GM19463 (cell line): ENCODE measurements at regions not wholly inside any gene's neighbourhood (a gene's known extent, or its start where the extent isn't known, plus 50 kb on each side); places are given as distances from the start of the nearest gene placed in this dataset.
"Not testable (repeated sequence)": the region's sequence is repeated elsewhere in the genome, so short reads cannot be mapped to it uniquely, and the experiment has no call there.

ENCODE experiments used
- ATAC-seq: cut with Tn5 transposase; IDR thresholded peaks from one replicate; pipeline ENCODE4 v1.9.1; 2021; ENCODE audit warnings: mild to moderate bottlenecking, moderate library complexity; ENCODE audit not compliant: unreplicated experiment

DNA sequence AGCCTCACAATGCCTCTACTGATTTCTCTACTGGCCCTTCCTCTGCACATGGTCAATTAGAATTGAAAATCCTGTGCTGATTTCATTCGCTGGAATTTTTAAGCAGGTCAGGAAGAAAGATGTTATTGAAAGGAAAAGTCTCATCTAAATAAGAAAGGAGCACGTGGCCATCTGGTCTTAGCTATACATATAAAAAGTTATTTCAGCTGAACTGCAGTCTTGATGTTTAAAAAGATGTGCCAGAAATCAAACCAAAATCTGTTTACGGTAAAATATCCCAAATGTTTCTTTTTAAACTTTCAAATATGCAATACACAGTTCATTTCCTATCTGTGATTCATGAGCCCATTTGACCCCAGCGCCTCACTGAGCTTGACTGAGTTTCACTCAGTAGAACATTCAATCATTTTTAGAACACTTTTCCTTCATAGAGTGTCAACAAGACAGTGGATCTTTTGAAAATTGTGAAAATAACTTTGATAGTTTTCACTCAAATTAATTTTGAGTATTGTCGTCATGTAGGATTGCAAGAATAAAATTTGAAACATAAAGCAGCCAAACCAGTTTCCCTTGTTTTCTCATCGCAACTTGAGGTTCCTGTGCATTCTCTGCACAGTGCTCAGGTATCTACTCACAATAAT lies 293.6 kb downstream of the PTPRC start:
- ATAC-seq = no peak

DNA sequence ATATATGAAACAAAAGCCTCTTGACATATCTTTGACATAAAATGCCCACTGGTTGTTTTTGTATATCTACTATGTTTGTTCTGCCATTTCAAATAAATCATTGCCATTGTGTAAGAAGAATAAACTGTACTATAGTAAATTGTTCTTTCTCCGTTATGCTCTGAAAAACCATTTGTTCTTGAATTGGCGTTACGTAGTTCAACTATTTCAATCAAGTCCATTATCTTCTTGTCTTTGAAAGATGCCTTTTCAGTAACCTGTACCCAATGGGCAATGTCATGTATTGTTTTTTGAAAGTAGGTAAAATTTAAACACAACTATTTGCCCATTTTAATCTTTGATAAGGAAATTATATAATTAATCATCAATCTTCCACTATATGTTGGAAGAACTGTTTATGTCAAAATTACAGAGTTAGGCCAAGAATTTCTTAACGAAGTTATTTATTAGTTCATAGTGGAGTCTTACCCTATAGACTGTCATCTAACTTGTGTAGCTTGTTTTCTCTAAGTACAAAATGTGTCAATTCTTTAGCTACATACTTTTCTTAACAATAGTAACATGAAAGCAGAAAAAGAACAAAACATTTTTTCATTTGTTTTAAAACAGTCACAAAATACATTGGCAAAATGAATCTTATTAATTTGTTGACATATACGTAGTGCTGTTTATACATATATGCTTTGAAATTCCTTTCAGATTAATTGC lies 294.8 kb downstream of the PTPRC start:
- no peak for ATAC-seq

DNA sequence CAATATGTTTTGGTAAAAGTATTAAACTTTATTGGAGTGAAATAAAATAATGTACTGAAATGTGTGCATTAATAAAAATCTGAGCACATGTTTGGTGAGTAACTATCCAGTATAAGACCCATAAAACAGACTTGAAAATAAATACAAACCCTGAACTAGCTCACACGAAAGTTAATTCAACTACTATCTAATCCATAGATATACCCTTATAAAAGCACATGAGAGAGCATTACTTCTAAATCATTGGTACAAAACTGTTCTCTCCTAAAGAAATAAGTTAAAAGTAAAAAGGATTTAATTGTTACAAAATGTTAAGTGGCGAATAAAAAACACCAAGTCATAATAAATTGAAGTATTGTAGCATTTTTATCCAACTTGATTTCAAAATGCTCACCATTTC lies 295.6 kb downstream of the PTPRC start:
- no peak for ATAC-seq

DNA sequence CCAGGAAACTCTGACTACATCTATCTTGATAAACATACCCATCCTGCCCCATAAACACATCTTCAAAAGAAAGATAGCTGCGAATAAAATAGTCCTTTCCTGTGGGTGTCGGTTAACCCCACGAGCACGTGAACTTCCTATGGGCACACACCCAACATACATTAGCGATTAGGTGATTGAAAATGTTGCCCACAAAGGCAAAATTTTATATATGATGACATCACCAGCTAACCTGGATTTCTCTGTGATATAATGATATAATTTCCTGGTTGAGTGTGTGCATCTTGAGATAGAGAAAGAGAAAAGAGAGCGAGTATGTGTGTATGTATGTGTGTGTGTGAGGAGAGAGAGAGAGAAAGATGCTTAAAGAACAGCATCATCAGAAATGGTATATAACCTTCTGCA lies 296.1 kb downstream of the PTPRC start:
- ATAC-seq = peak; percentile 10

DNA sequence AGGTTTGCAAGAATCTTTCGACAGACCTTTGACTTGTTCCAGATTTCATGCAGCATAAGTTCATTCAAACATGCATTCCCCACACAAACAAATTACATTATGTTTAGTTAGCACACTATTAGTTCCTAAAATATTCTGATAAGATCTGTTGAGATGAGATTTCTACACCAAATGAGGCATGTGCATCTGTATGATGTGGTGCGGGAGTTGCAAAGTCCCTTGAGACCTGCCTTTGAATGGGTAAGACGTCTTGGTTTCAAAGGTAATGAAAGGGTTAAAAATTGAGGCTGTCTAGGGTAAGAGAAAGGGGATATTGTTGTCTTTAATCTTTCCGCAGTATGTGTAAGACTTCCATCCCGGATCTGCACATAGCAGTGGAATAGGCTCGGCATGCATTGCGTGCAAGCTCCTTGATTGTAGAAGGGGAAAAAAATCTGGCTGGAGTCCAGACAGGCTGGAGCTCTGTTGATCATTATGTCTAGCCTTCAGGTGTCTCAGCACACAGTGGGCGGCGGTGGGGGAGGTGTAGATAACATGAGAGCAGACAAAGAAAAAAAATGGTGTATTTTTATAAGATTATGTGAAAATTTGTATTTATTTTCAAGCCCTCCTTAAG lies 296.6 kb downstream of the PTPRC start:
- peak; percentile 49 for ATAC-seq

DNA sequence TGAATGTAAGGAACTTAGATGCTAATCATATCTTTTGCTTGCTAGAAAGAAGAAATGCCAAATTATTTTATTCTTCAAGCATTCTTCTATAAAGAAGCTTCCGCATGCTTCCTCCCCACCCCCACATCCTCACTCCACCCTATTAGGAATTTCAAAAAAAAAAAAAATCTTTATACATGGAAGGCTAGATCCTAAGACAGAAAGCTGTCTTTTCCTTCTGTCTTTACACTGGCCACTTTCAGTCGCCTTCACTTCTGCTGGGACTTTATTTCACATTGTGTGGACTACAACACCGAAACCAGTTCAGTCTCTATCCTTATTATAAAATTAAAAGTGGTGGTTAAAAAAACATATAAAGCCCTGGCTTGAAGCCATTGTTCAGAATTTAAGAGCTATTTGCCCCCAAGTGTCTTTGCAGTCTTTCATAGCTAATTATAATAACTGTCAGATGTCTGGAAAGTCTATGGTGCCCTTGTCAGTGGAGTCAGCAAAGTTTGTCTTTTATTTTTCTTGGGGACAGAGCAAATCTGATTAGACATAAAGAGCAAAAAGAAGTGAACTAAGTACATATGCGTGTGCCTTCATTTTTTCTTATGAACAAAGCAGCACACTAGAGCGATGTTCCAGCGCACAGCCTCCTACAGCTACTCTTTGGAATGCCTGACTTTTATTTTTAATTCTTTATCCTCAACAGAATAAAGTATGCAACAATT lies 297.7 kb downstream of the PTPRC start:
- ATAC-seq = no peak

DNA sequence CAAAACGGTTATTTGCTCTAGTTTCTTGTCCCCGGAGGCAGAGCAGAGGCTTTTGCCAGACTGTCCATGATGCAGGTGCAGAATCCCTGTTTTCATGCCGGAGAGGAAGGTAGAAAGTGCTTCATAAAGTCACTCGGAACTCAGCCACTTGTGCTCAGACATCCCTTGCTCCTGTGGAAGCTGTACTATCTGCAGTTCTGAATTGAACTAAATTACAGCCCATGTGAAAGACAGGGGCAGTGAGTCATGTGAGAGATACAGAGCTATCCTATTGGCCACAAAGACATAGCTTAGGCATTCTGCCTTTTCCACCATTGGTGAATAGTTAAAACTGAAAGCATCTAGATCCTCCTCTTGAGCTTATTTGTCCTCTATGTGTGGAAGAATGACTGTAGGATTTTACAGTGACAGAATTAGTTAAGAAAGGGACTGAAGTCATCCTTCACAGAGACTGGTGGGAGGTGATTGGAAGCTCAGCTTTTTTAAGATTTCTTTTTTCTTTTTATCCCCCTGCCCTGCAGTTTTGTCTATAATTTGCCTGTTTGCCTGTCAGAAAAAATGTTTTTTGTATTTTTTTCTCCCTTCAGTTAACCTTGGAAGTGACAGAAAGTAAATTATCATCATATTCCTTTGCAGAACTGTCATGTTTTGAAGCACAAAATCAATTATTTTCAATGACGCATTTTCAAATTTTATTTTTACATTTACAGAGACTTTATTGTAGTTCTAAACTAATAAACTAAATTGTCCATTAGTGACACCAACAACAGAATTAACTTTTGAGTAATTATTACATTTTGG lies 298.6 kb downstream of the PTPRC start:
- peak; percentile 82 for ATAC-seq

DNA sequence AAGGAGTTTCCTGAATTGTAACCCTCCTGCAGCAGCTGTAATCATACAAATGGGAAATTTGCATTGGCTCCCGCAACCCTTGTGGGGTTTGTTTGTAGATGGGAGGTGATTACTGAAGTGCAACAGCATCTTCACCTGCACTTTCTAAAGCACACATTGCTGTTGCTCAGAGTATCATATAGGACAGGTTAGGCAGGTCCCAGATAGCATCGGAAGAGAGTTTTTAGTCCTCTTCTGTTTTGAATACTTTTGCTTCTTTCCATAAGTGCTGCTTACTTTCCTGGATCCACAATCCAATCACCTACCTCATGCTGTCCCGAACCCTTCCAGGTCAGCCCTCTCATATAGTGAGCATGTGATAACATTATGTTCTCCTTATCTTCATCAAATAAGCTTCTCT lies 300.4 kb downstream of the PTPRC start:
- no peak for ATAC-seq

DNA sequence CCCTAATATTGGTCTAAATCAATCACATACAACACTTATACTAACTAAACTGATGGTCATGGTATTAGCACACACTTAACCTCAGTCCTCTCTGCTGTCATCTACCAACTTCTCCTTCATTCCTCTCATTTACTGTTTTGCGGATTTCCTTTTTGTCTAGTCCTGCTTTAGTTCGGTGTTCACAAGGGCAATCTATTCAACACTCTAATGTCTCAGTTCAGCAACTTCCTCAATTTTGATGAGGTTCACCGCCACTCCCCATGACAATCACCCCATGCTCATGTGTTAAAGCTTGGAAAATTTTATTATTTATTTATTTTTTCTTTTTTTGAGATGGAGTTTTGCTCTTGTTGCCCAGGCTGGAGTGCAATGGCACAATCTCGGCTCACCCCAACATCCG lies 301.1 kb downstream of the PTPRC start:
- ATAC-seq = no peak

DNA sequence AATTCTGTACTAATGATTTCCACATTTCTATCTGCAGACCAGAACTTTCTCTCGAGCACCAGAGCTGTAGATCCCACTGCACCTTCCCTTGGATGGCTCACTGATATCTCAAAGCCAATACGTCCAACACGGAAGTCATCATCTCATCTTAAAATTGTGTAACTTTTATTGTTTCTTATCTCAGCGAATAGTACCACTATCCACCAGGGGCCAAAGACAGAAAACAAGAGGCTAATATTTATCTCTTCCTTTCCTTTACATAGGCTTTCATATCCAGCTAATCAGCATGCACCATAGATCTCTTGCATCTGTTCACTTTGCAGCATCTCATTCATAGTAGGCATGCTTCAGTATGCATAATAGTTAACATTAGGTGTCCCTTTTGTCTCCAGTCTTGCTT lies 303.6 kb downstream of the PTPRC start:
- no peak for ATAC-seq

DNA sequence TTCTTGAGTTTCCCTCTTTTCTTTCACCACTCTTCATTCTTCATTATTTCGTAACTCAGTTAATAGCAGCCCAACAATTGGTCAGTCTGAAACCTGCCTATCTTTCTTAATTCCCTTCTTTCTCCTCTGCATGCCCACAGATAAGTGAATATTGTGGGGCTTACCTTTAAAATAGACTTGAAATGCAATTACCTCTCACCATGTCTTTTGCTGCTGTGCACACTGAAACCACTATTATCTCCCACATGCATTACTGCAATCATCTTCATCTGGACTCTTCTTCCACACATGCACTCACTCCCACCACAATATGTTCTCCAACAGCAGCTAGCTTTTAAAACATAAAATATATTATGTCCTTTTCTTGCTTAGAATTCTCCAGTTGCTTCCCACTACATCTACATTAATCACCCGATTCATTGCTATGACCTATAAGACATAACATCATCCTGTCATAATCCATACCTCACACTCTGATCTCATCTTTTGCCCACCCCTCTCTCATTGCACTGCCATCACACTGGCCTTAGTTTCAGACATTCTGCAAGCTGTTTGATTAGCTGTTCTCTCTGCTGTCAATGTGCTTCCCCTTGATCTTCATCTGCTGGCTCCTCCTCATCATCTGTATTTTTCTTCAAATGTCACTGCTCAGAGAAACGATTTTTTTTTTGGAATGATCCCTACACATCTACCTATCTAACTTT lies 304.8 kb downstream of the PTPRC start:
- no peak for ATAC-seq

DNA sequence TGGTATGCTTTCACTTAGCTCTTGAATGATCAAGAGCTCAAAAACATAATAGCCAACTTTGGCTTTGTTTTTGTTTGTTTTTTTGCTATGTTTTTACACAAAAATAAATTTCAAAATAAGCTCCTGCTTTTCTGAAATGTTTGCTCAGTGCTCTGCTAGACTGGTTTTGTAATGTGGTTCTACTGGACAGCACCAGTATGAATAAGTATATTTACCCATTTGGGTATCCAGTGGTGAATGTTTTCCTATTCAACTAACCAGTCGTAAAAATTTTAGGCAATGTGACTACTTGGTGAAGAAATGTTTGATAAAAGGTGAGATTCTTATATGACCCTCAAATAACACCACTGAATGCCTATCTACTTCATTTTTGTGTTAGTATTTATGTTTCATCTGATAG lies 308.6 kb downstream of the PTPRC start:
- ATAC-seq = no peak

DNA sequence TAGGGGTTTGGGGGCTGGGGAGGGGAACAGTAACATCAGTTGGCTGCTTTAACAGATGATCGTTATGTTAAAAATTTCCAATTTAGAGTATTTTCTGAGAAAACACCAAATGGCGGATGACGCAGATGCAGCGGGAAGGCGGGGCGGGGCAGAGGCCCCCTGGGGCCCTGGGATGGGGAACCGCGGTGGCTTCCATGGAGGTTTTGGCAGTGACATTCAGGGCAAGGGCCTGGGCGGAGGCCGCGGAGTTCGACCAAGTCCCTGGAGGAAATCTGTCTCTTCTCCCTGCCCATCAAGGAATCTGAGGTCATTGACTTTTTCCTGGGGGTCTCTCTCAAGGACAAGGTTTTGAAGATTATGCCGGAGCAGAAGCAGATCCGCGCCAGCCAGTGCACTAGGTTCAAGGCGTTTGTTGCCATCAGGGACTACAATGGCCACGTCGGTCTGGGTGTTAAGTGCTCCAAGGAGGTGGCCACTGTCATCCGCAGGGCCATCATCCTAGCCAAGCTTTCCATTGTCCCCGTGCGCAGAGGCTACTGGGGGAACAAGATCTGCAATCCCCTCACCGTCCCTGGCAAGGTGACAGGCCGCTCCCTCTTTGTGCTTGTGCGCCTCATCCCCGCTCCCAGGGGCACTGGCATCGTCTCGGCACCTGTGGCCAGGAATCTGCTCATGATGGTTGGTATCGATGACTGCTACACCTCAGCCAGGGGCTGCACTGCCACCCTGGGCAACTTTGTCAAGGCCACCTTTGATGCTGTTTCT lies 310.2 kb downstream of the PTPRC start:
- no peak for ATAC-seq

DNA sequence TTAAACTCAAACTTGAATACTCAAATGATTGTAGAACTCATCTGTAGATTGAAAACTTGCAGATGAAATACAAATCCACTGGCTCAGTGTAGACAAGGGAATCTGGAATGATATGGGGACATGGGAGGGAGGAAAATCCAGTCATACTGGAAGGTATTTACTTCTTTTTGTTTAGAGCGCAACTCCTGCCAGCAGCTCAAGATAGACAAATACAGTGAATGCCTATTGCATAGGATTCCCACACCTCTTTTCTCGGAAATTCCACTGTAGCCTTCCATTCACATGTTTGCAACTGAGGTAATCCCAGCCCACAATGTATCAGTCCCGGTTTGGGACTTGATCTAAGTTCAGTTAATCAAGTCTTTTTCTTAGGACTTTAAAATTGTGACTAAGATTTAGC lies 311.2 kb downstream of the PTPRC start:
- no peak for ATAC-seq

DNA sequence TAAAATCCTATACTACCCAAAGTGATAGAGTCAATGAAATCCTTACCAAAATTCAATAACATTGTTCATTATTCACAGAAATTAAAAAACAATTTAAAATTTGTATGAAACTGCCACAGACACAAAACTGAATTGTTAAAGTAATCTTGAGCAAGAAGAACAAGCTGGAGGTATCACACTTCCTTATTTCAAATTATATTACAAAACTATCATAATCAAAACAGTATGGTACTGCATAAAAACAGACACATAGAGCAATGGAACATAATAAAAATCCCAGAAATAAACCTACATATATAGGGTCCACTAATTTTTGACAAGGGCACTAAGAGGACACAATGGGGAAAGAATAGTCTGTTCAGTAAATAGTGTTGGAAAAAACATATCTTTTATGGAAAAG lies 316.2 kb downstream of the PTPRC start:
- no peak for ATAC-seq

DNA sequence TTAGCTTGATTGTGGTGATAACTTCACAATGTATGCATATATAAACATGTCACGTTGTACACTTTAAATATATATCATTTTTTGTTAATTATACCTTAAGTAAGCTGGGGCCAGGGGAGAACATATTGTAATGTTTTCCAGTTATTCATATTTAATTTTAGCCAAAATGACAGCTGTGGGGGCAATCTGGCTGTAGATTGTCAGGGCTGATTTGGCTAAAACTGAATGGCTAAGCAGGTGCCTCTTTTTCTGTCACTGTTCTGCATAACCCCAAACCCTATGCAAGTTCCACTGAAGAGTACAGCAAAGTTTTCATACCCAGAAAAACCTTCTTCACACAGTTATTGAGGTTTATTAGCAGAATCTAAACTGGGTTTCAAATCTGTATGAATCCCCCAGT lies 318.2 kb downstream of the PTPRC start:
- ATAC-seq = no peak

DNA sequence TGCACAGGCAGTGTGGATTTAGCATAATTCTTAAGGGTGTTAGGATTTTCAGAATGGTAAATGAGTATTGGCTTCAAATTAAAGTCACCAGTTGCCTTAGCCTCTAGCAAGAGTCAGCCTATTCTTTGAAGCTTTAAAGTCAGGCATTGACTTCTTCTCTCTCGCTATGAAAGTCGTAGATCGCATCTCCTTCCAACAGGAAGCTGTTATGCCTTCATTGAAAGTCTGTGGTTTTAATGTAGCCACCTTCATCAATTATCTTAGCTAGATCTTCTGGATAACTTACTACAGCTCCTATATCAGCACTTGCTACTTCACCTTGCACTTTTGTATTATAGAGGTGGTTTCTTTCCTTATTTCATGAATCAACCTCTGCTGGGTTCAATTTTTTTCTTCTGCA lies 320.2 kb downstream of the PTPRC start:
- ATAC-seq = no peak

DNA sequence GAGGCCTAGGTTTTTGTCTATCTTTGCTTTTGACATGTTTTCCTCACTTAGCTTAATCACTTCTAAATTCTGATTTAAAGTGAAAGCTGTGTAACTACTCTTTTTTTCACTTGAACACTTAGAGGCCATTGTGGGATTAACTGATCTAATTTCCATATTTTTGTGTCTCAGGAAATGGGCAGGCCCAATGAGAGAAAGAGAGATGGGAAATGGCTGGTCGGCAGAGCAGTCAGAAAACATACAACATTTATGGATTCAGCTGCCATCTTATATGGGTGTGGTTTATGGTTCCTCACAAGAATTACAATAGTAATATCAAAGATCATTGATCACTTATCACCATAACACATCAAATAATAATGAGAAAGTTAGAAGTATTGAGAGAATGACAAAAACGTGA lies 320.8 kb downstream of the PTPRC start:
- ATAC-seq = no peak

DNA sequence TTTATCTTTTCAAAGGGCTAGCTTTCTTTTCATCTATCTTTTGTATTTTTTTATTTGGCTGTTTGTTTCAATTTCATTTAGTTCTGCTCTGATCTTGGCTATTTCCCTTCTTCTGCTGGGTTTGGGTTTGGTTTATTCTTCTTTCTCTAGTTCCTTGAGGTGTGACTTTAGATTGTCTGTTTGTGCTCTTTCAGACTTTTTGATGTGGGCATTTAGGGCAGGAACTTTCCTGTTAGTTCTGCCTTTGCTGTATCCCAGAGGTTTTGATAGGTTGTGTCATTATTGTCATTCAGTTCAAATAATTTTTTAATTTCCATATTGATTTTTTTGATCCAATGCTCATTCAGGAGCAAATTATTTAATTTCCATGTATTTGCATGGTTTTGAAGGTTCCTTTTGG lies 325.0 kb downstream of the PTPRC start:
- ATAC-seq = not testable (repeated sequence)

DNA sequence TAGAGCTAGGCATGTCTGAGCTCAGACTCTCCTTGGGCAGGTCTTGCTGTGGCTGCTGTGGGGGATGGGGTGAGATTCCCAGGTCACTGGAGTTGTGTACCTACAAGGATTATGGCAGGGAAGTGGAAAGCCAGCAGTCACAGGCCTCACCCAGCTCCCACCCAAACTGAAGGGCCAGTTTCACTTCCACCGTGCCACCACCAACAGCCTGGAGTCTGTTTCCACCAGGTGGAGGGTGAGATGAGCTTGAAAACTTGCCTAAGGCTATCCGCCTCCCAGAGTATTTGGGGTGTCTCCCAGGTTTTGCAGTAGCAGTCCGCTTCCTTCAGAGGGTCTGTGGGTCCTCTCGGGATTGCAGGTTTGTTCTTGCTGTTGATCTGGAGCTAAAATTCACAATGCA lies 327.7 kb downstream of the PTPRC start:
- no peak for ATAC-seq
